Epithelial cell of prostate (primary cell): ENCODE measurements at regions not wholly inside any gene's neighbourhood (a gene's known extent, or its start where the extent isn't known, plus 50 kb on each side); places are given as distances from the start of the nearest gene placed in this dataset.
"Not testable (repeated sequence)": the region's sequence is repeated elsewhere in the genome, so short reads cannot be mapped to it uniquely, and the experiment has no call there.

Experiments used
- DNase-seq: peaks from one replicate; pipeline ENCODE4 v3.0.0-alpha.2; 2011; ENCODE audit warnings: low read depth, low spot score
- H3K27ac ChIP-seq: fragments of 450-650 bp; 2 replicates; pipeline ENCODE4 v1.5.1; 2017; ENCODE audit warnings: mild to moderate bottlenecking

- H3K27ac ChIP-seq: peak overlapping the region; percentile 57
- peak; percentile 96 for DNase-seq
Observed at GRCh38 chr13:28574617-28575142, 79.8 kb upstream of the FLT1 start.

- peak overlapping the region; percentile 57 for H3K27ac ChIP-seq
- DNase-seq: no peak
Observed at GRCh38 chr13:28573595-28574373, 78.9 kb upstream of the FLT1 start.

DNA sequence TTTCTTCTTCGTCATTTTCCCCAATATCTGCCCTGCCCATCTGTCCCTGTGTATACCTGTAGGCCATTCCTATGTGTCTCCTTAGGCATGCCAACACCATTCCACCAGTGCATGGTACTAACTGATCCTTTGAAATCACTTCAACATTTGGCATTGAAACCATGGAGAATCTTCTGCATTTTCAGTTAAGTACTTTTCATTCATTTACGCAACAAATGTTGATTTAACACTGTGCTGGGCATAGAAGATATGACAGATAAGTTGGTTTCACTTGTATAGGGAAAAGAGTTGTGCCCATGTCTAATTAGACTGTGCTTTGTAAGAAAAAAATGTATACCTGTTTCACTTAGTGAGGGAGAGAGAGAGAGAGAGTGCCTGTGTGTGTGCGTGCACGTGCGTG is 77.9 kb upstream of the FLT1 start:
- no peak overlapping the region for H3K27ac ChIP-seq

DNA sequence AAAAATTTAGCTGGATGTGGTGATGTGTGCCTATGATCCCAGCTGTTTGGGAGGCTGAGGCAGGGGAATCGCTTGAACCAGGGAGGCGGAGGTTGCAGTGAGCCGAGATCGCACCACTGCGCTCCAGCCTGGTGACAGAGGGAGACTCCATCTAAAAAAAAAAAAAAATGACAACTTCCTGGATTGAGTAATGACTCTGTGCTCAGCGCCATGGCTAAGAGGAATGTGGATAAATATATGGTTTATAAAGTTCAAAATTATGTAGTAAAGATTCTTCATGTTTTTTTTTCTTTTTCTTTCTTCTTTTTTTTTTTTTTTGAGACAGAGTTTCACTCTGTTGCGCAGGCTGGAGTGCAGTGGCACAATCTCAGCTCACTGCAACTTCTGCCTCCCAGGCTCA is 75.4 kb upstream of the FLT1 start:
- H3K27ac ChIP-seq, DNase-seq: not testable (repeated sequence)

More for the DNA sequence above, 77.9 kb upstream of the FLT1 start:
- DNase-seq: no peak

- DNase-seq: no peak
- H3K27ac ChIP-seq: no peak overlapping the region
Observed at GRCh38 chr13:28569886-28570285, 75.0 kb upstream of the FLT1 start.

DNA sequence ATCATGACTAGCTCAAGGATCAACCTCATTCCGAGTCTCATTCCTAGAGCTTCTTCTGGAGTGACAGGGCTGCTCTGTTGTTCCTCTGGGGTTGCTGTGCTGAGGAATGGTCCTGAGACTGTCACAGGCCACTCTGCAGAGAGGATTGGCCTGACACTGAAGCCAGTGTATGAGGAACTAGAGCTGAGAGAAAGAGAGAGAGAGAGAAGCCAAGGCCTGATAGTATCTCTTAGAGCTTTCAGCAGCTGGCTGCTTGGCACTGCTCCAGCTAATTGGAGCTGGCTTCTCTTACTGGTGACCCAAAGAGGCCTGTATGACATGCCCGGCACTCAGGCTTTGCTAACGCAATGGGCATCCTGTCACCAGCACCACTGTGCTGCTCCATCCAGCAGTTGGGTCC is 73.4 kb upstream of the FLT1 start:
- H3K27ac ChIP-seq: no peak overlapping the region
- no peak for DNase-seq

DNA sequence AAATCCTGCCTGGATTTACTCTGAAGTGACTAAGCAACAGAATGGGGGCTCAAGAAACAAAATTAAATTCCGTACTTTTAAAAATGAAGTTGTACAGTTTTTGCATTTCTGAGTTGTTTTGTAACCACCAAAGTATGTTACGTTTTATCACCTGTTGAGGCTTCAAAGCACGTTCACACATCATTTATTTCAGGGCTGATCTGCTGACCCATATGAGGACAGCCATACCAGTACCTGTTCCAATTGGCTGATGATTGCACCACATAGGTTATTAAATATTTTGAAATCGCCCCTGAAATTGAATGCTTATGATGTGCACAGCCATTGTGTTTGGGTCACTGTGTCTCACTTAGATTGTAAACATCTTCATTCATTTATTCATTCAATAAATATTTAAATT is 72.0 kb upstream of the FLT1 start:
- H3K27ac ChIP-seq: no peak overlapping the region
- DNase-seq: no peak

GRCh38 chr13:28566283-28566682 is 71.4 kb upstream of the FLT1 start:
- no peak overlapping the region for H3K27ac ChIP-seq
- DNase-seq: no peak

GRCh38 chr13:28564030-28564429 is 69.1 kb upstream of the FLT1 start:
- no peak overlapping the region for H3K27ac ChIP-seq
- DNase-seq: peak; percentile 48

DNA sequence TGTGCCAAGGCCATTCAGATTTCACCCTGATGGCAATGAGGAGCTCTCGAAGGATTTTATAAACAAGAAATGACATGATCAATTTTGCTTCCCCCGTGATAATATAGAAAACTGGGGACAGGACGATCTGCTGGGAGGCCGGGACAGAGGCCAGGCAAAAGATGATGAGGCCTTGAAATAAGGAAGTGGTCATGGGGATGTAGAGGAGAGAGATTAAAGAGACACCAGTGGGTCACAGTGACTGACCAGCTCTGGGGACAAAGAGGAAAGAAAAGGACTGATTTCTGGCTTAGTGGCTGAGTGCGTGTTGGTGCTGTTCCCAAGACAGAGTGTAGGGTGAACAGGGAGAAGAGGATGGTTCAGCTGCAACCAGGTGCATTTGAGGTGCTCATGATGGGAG is 68.7 kb upstream of the FLT1 start:
- DNase-seq: no peak
- H3K27ac ChIP-seq: no peak overlapping the region

DNA sequence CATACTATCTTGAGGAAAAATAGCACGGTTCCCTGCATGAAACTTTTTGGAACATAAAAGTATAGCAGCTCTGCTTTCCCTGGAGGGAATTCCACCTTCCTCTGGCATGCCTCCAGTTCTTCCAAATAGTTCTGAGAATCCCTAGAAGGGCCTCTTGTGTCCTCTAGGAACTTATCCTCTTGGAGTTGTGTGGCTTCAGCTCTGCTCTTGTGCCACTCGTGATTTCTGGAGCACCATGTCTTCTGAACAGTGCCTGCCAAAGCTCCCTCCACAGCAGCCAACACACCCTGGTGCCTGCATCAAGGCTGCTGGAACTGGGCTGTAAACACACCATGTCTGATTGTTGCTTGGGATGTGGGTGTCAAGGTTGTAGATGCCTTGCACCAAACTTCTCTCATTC is 65.7 kb upstream of the FLT1 start:
- no peak for DNase-seq
- no peak overlapping the region for H3K27ac ChIP-seq

DNA sequence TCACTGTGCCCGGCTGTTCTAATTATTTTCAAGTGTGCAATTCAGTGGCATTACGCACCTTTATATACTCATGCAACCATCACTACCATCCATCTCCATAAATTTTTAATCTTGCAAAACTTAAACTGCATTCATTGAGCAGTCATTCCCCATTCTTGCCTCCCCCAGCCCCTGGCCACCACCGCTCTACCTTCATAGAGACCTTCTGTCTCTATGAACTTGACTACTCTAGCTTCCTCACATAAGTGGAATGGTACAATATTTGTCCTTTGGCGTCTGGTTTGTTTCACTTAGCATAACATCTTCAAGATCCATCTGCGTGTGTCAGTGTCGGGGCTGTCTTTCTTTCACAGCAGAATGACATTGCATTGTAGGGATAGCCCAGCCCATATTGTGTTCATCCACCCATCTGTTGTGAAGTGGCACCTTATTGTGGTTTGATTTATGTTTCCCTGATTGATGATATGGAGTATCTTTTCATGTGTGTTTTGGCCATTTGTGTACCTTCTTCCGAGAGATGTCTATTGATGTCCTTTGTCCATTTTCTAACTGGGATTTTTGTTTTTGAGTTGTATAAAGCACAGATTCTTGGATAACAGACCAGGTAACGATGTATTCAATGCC is 64.8 kb upstream of the FLT1 start:
- no peak overlapping the region for H3K27ac ChIP-seq

DNA sequence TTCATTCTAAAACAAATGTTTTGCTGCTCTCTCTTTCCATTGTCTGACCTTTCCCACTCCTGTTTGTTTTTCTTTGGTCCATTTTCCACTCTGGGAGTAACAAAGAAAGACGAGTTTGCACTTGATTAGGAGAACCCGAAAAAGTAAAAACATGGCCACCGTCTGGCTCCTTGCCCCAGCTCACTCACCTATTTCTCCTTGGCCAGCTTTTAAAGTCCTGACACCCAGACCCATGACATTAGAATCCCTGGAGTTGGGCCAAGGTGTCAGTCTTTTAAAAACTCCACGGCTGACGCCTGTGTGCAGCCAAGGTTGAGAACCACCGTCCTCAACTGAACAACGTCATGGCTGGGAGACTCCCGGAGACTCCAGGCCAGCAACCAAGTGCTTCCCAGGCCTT is 63.6 kb upstream of the FLT1 start:
- H3K27ac ChIP-seq: peak overlapping the region; percentile 20
- DNase-seq: no peak

More for the DNA sequence above, 64.8 kb upstream of the FLT1 start:
- DNase-seq: no peak

DNA sequence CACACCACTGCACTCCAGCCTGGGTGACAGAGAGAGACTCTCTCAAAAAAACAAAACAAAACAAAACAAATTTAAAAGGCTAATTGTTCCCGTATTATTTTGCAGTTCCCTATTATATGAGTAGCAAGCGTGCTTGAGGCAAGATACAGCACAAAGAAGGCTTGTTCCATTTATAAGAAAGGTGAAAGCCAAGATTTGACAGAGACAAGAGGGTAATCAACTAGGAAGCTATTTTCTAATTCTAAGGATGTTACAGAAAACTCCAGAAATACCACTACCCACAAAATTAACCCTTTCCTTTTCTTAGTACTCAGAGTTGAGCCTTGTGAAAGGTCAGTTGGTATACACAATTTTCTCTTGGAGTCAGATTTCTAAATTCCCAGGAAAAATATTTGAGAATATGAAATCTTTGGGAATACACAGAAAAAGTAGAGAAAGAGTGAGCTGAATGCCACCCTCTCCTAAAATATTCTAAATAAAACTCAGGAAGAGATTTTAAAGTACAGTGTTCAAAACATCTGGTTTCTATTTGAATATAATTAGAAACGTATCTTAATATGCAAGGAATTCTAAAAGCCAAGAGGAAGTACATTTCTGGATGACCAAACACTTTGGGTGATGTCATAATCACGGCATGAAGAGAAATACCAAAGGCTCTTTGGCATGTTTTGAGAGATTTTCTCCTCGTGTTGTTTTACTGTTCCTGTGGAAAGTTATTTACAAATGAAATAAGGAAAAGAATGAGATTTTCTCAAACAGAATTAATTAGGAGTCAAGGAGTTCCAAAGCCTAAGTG is 63.0 kb upstream of the FLT1 start:
- DNase-seq: no peak
- H3K27ac ChIP-seq: peak overlapping the region; percentile 20

DNA sequence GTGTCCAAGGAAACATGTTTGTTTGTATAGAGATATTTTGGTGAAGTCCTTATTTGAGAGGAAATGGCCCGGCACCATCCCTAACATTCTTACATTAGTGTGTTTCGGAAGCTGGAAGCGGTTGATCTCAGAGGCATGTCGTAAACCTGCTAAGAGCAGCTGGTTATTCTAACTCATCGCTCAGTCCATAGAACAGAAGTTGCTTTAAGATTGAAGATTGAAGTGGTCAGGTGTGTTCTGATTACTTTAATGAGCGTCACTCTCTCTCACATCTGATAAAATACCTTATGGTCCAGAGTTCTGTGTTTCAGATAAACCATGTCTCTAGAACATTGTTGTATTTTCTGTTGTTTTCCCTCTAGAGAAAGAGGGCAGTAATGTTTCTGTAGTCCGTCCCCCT is 60.2 kb upstream of the FLT1 start:
- no peak for DNase-seq
- H3K27ac ChIP-seq: no peak overlapping the region

DNA sequence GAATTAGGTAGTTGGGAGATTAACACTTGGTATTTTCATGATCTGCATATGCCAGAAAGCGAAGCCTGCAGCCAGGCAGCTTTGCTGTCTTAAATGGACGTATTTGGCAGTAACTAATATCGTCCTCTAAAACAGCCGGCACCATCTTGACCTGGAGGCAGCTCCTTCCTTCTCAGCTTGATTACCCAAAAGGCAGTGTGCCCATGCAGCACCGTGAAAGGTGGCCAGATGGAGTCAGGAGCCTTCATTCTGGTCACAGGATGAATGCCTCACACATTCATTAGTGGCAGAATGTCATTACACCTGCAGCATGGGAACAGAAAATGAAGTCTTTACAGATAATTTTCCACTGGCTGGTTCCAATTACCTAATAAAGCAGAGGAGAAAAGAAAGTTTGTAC is 59.0 kb upstream of the FLT1 start:
- DNase-seq: no peak
- H3K27ac ChIP-seq: no peak overlapping the region

DNA sequence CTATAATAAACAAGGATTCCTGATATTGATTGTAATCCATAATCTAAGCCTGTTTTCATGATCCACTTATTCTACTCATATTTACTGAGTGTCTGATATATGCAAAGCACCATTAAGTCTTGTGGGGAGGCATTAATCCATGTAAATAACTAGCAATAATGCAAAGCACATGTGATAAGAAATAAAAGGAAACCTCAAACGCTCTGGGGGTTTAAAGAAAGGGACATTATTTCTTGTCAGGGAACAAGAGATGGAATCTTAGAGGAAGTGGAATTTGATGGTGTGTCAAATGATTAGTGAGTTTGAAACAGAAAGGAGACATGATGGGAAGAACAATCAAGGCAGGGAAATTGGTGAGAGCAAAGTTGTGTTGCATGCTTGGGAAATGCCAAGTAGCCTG is 57.4 kb upstream of the FLT1 start:
- DNase-seq: no peak
- no peak overlapping the region for H3K27ac ChIP-seq

DNA sequence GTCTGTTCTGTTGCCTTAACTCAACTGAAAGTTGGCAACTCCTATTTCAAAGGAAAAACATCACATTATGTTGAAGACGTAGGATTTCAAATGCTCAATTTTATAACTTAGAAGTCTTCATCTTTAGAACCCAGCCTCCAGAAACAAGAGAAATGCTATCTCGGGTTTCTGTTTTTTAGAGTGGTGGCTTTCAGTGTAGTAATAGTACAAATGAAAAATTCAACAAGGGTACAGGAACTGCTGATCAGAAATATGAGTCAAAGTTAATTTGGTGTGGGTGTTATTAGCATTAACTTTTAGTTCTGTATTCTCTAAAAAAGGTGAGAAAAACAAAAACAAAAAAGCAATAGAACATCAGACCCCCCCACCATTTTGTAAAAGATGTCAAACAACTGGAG is 56.6 kb upstream of the FLT1 start:
- H3K27ac ChIP-seq: no peak overlapping the region
- no peak for DNase-seq

DNA sequence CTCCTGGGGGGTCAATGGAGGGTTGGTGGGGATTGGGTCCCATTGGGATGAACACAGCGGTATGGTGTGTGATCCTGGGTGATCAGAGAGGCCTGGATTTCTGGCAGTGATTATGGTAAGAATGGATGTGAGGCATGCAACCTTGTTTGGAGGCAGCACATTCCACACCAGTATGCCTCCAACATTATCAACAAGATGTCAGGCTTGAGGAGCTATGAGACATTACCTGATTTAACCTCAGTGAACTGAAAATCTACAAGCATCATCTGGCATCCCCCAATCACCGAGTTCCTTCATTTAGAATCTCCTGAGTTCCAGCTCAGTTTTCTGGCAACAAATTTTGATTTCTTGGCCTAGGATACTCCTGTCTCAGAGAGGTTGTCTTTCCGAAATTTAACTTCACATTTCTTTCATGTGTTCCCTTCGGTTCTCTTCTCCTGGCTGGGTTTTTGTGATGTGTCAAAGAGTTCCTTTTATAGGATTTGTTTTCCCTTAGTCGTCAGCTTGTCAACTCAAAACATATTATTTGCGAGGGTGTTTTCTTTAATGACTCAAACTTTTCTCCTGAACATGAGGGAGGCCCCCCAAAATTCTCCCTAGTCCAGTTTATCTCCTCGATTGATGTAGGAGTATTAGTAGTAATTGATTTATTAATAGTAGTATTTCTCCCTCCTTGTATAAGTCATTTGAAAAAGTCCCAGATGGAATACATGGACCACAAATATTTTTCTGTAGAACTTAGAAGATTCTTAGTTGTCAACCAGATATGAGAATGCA is 56.0 kb upstream of the FLT1 start:
- no peak for DNase-seq
- no peak overlapping the region for H3K27ac ChIP-seq

- no peak overlapping the region for H3K27ac ChIP-seq
- no peak for DNase-seq
Observed at GRCh38 chr13:28550091-28550490, 55.2 kb upstream of the FLT1 start.
